Activated CD4-positive, alpha-beta T cell treated with anti-CD3 and anti-CD28 coated beads for 4 hours (primary cell): ENCODE measurements at regions not wholly inside any gene's neighbourhood (a gene's known extent, or its start where the extent isn't known, plus 50 kb on each side); places are given as distances from the start of the nearest gene placed in this dataset.
A peak's percentile ranks its signal among the peaks of the same experiment; 100 is the strongest.
"Not testable (repeated sequence)": the region's sequence is repeated elsewhere in the genome, so short reads cannot be mapped to it uniquely, and the experiment has no call there.

Source experiments
- DNase-seq, 2 donors: peaks; one replicate each; pipeline ENCODE4 v3.0.0-alpha.2; 2020

- no peak for DNase-seq
These were observed 93.2 kb downstream of the TEX29 start for GRCh38 chr13:111413407-111414187.

- DNase-seq = no peak
These were observed 93.9 kb downstream of the TEX29 start for GRCh38 chr13:111414341-111414740.

- no peak for DNase-seq
These were observed 94.8 kb downstream of the TEX29 start for GRCh38 chr13:111415246-111415645.

- DNase-seq = no peak
These were observed 95.3 kb downstream of the TEX29 start for GRCh38 chr13:111415765-111416164.

GRCh38 chr13:111418101-111418500, 97.7 kb downstream of the TEX29 start:
- DNase-seq = no peak

GRCh38 chr13:111420113-111420876, 99.9 kb downstream of the TEX29 start:
- DNase-seq = no peak

GRCh38 chr13:111421216-111421615, 100.8 kb downstream of the TEX29 start:
- DNase-seq = no peak

GRCh38 chr13:111422348-111422747, 101.9 kb downstream of the TEX29 start:
- DNase-seq = no peak

GRCh38 chr13:111423168-111423785, 102.8 kb downstream of the TEX29 start:
- DNase-seq = no peak

- no peak for DNase-seq
These were observed 103.7 kb downstream of the TEX29 start for GRCh38 chr13:111424134-111424533.

GRCh38 chr13:111425326-111425725, 104.9 kb downstream of the TEX29 start:
- DNase-seq = no peak

- peak in 1 of 2 donors; percentile 32 for DNase-seq
These were observed 108.7 kb downstream of the TEX29 start for GRCh38 chr13:111429064-111429558.

GRCh38 chr13:111431206-111431605, 110.8 kb downstream of the TEX29 start:
- DNase-seq = no peak

GRCh38 chr13:111434578-111435159, 114.2 kb downstream of the TEX29 start:
- no peak for DNase-seq

GRCh38 chr13:111436446-111436845, 116.0 kb downstream of the TEX29 start:
- DNase-seq = no peak

- DNase-seq = no peak
These were observed 117.0 kb downstream of the TEX29 start for GRCh38 chr13:111437417-111437816.

- no peak for DNase-seq
These were observed 117.6 kb downstream of the TEX29 start for GRCh38 chr13:111437856-111438547.

GRCh38 chr13:111440492-111440891, 120.0 kb downstream of the TEX29 start:
- not testable (repeated sequence) for DNase-seq

- no peak for DNase-seq
These were observed 123.5 kb downstream of the TEX29 start for GRCh38 chr13:111443981-111444380.

GRCh38 chr13:111448504-111448903, 128.1 kb downstream of the TEX29 start:
- DNase-seq = no peak

GRCh38 chr13:111449041-111449440, 128.6 kb downstream of the TEX29 start:
- DNase-seq = no peak

- DNase-seq = no peak
These were observed 131.0 kb downstream of the TEX29 start for GRCh38 chr13:111451402-111451801.
